Ovary (tissue), 7 donors: ENCODE measurements at regions not wholly inside any gene's neighbourhood (a gene's known extent, or its start where the extent isn't known, plus 50 kb on each side); places are given as distances from the start of the nearest gene placed in this dataset.

Source experiments
- DNase-seq, 5 donors: peaks; one replicate each; pipeline ENCODE4 v3.0.0-alpha.2; 2019 to 2020
- H3K27ac ChIP-seq, 2 donors: fragments of 200-600 bp; one replicate each; pipeline versions ENCODE4 v1.5.1 to v1.8.0; 2019 to 2022
- H3K27me3 ChIP-seq: fragments of 200-600 bp; one replicate; pipeline ENCODE4 v1.8.0; 2022
- H3K36me3 ChIP-seq: fragments of 200-600 bp; sonication (generic); one replicate; pipeline ENCODE4 v1.5.1; 2019
- H3K4me1 ChIP-seq: one replicate; pipeline ENCODE4 v1.8.1; 2013; ENCODE audit warnings: mild to moderate bottlenecking, moderate library complexity; ENCODE audit not compliant: insufficient read depth
- H3K4me3 ChIP-seq: fragments of 200-600 bp; sonication (generic); one replicate; pipeline ENCODE4 v1.5.1; 2017
- H3K9me3 ChIP-seq, 2 donors: fragments of 200-600 bp in 1 of 2; sonication (generic) in 1 of 2; one replicate each; pipeline versions ENCODE4 v1.5.1 to v1.8.1; 2013 to 2019; ENCODE audit warnings: mild to moderate bottlenecking in 1 of 2, moderate library complexity in 1 of 2
- CTCF ChIP-seq, 3 donors: fragments of 450-650 bp in 2 of 3; fragments of 200-600 bp in 1 of 3; IDR thresholded peaks; one replicate each; pipeline versions ENCODE4 v1.5.1 to v1.8.0; 2016 to 2022; ENCODE audit warnings: antibody characterized with exemption in 3 of 3, mild to moderate bottlenecking in 1 of 3
- EP300 ChIP-seq: sonication (generic); formaldehyde crosslinking; IDR thresholded peaks from one replicate; pipeline ENCODE4 v1.6.1; 2017; ENCODE audit warnings: antibody characterized with exemption
- POLR2A ChIP-seq: fragments of 450-650 bp; IDR thresholded peaks from one replicate; pipeline ENCODE4 v1.6.1; 2017; ENCODE audit warnings: antibody characterized with exemption, mild to moderate bottlenecking, moderate library complexity
- WGBS, 3 donors: extraction: QIAGEN DNeasy Blood & Tissue Kit in 1 of 3; methylation state at CpG; one replicate each; pipeline versions ENCODE4 v1.1.5 to v1.1.7; 2013 to 2017; 5-methylcytosine and 5-hydroxymethylcytosine counted together
- intact Hi-C, 4 donors: fragments of 100-400 bp; cut with DNase I; formaldehyde crosslinking; loops; one replicate each; pipeline versions ENCODE4 v1.11.0 to v1.15.1; 2022 to 2023
- donor health status: DM: no; HTN: no; CAD: no; lungs with moderate emphysema.
- donor health status: DM: no; HTN: no; CAD: no.
- donor health status: Bipolar disorder and iron deficiency.
- donor health status: DM: no; HTN: no; CAD: no.
- donor health status: DM: yes; HTN: yes; CAD: no.

DNA sequence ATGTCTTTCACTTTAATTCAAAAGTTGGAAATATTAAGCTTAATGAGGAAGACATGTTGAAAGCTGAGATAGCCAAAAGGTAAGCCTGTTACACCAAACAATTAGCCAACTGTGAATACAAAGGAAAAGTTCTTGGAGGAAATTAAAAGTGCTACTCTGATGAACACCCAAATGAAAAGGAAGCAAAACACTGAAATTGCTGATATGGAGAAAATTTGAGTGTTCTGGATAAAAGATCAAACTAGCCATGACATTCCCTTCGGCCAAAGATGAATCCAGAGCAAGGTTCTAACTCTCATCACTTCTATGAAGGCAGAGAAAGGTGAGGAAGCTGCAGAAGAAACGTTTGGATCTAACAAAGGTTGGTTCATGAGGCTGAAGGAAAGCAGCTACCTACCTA lies 280.8 kb upstream of the BCHE start:
- Histone ChIP-seq H3K36me3 (no peaks in the 10 kb centered on the region), H3K27ac (no peak overlapping the region), H3K4me1 (no peaks in the 10 kb centered on the region), H3K4me3 (no peak overlapping the region), H3K9me3 (no peaks in the 10 kb centered on the region), H3K27me3 (no peaks in the 10 kb centered on the region)
- intact Hi-C loops: no loop called here
- no peak for DNase-seq
- 33 to 46% (median 41%) methylated on average over 2 of the region's 2 CpGs for WGBS, 3 donors
- TF ChIP-seq EP300 (no peak), POLR2A (no peak), CTCF (IDR thresholded peaks at IDR 0.05) (no peak)

- Histone ChIP-seq H3K27me3 (no peaks in the 10 kb centered on the region), H3K27ac (no peak overlapping the region), H3K9me3 (no peaks in the 10 kb centered on the region), H3K4me3 (no peak overlapping the region), H3K4me1 (no peaks in the 10 kb centered on the region), H3K36me3 (no peaks in the 10 kb centered on the region)
- intact Hi-C loops: no loop called here
- DNase-seq: no peak
- TF ChIP-seq POLR2A: no peak
- no peak for TF ChIP-seq EP300
- no peak for TF ChIP-seq CTCF (IDR thresholded peaks at IDR 0.05)
Measured at GRCh38 chr3:166114448-166114847, 277.2 kb upstream of the BCHE start.

DNA sequence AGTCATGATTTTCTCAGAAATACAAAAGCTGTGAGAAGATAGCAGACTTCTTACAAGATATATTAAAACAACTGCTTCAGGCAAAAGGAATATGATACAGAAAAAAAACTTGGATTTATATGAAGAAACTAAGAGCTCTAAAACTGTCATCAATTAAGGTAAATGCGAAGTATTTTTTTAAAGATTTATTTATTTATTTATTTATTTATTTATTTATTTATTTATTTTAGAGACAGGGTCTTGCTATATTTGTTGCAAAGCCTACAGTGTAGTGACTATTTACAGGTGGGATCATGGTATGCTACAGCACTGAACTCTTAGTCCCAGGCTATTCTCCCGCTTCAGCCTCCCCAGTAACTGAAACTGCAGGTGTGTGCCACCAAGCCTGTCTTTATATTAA lies 274.3 kb upstream of the BCHE start:
- no peak for DNase-seq
- H3K4me1 ChIP-seq: no peaks in the 10 kb centered on the region
- H3K27me3 ChIP-seq: no peaks in the 10 kb centered on the region
- H3K9me3 ChIP-seq: no peaks in the 10 kb centered on the region
- H3K36me3 ChIP-seq: no peaks in the 10 kb centered on the region
- no peak for TF ChIP-seq CTCF (IDR thresholded peaks at IDR 0.05)
- no peak for TF ChIP-seq EP300
- no peak for TF ChIP-seq POLR2A
- intact Hi-C loops: no loop called here
- H3K4me3 ChIP-seq: no peak overlapping the region
- no peak overlapping the region for H3K27ac ChIP-seq
- 88 to 93% (median 89%) methylated on average over 2 of the region's 2 CpGs for WGBS, 3 donors

GRCh38 chr3:166110102-166110501 lies 272.9 kb upstream of the BCHE start:
- no peak overlapping the region for H3K4me3 ChIP-seq
- no peaks in the 10 kb centered on the region for H3K36me3 ChIP-seq
- intact Hi-C loops: no loop called here
- H3K4me1 ChIP-seq: no peaks in the 10 kb centered on the region
- WGBS, 3 donors: 45 to 67% (median 57%) methylated on average over 3 of the region's 3 CpGs
- no peaks in the 10 kb centered on the region for H3K9me3 ChIP-seq
- no peak for TF ChIP-seq EP300
- TF ChIP-seq POLR2A: no peak
- no peak for TF ChIP-seq CTCF (IDR thresholded peaks at IDR 0.05)
- DNase-seq: no peak
- H3K27me3 ChIP-seq: no peaks in the 10 kb centered on the region
- H3K27ac ChIP-seq: no peak overlapping the region

DNA sequence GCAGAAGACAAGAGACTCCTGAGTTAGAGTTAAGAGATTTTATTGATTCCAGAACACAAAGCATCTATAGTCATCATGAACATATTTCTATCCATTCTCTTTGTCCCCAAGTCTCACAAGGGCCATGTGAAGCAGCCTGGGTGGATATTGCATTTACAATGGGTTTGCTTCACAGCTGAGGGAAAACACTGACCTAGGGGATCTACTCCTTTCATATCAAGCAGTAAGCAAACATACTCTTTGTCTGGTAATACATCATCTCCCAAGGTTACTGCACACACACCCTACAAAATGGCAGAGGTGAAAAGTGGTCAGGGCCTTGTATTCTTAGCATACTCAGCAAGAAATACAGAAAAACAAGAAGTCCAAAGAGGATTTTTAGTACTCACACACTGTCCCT lies 267.7 kb upstream of the BCHE start:
- Histone ChIP-seq H3K4me3 (no peak overlapping the region), H3K9me3 (no peaks in the 10 kb centered on the region), H3K4me1 (no peaks in the 10 kb centered on the region), H3K27ac (no peak overlapping the region), H3K36me3 (no peaks in the 10 kb centered on the region), H3K27me3 (peaks cover 2% of the 10 kb centered on the region)
- intact Hi-C loops: no loop called here
- TF ChIP-seq EP300 (no peak), POLR2A (no peak), CTCF (IDR thresholded peaks at IDR 0.05) (no peak)
- no peak for DNase-seq
